ENCODE measurements at regions not wholly inside any gene's neighbourhood (a gene's known extent, or its start where the extent isn't known, plus 50 kb on each side); places are given as distances from the start of the nearest gene placed in this dataset.

GRCh38 chr16:86765389-86766026 is 187.2 kb downstream of the FOXL1 start:
- in situ Hi-C loops (cut with MboI; ENCODE audit: low sequenced_read_pairs): no loop called here

DNA sequence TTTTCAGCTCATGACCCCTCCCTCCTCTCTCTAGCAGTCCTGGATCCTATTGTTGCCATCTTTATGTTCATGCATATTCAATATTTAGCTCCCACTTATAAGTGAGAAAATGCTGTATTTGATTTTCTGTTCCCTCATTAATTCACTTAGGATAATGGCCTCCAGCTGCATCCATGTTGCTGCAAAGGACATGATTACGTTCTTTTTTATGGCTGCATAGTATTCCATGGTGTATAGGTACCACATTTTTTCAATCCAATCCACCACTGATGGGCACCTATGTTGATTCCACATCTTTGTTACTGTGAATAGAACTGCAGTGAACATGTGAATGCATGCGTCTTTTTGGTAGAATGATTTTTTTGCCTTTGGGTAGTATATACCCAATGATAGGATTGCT is 188.4 kb downstream of the FOXL1 start:
- in situ Hi-C loops (cut with MboI; ENCODE audit: low sequenced_read_pairs): no loop called here

GRCh38 chr16:86768228-86768791 is 190.0 kb downstream of the FOXL1 start:
- in situ Hi-C loops (cut with MboI; ENCODE audit: low sequenced_read_pairs): no loop called here

DNA sequence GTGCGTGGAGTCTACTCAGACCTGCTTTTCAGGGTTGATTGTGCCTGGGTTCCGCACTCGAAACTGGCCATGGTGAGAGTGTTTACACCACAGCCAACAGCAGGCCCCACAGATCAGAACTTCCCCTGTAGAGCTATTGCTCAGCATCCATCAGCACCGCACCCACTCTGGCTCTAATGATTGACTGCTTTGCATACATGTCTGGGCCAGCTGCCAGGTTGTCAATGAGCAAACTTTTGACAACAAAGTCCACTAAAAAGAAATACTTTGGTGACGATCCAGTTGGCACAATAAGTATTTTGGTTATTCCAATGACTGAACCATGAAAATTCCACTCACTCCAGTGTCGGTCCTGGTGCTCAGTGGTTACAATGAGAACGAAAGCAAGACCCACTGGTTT is 190.7 kb downstream of the FOXL1 start:
- in situ Hi-C loops (cut with MboI; ENCODE audit: low sequenced_read_pairs): no loop called here

GRCh38 chr16:86771506-86772460 is 193.4 kb downstream of the FOXL1 start:
- in situ Hi-C loops (cut with MboI; ENCODE audit: low sequenced_read_pairs): no loop called here

GRCh38 chr16:86772671-86773353 is 194.5 kb downstream of the FOXL1 start:
- in situ Hi-C loops (cut with MboI; ENCODE audit: low sequenced_read_pairs): no loop called here

- in situ Hi-C loops (cut with MboI; ENCODE audit: low sequenced_read_pairs): no loop called here
Measured at GRCh38 chr16:86773354-86773715, 195.0 kb downstream of the FOXL1 start.

GRCh38 chr16:86774931-86775330 is 196.6 kb downstream of the FOXL1 start:
- in situ Hi-C loops (cut with MboI; ENCODE audit: low sequenced_read_pairs): no loop called here

DNA sequence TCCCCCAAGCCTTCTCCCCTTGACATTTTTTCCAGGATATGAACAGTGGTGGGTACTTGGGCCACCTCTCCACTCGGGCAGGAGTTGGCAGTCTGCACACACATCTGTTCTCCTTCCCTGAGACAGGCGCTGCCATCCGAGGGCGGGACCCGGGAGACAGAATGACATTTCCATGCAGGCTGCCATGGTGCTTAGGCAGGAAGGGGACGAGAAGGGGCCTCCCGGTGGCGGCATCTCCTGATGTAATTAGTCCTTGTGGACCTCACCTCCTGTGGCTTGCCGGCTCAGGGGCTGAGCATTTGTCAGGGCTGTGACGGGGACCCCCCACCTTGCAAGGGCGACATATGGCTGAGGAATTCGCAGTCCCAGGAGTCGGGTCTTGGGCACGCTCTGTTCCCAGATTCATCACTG is 197.2 kb downstream of the FOXL1 start:
- in situ Hi-C loops (cut with MboI; ENCODE audit: low sequenced_read_pairs): no loop called here

DNA sequence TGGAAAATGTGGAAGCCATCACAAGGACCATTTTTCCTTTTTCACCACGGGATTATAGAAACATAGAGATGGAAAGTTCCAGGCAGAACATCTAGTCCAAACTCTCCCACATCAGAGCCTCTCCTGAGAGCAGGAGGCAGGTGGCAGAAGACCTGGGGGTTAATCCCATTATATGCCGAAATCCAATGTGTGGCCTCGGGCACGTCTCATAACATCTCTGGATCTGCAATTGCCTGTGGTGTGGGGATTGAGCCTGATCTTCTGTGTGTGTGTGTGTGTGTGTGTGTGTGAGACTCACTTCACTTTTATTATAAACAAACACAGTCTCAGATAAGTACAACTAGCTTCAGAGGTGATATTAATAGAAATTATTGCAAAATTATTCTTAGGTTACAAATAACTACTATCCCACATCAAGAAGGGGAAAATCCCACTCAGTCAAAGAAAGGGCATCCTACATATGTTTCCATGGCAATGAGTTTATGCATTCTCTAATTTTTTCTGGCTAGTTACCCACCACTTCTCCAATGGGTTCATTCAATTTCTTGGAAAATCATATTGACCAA is 199.1 kb downstream of the FOXL1 start:
- in situ Hi-C loops (cut with MboI; ENCODE audit: low sequenced_read_pairs): no loop called here

DNA sequence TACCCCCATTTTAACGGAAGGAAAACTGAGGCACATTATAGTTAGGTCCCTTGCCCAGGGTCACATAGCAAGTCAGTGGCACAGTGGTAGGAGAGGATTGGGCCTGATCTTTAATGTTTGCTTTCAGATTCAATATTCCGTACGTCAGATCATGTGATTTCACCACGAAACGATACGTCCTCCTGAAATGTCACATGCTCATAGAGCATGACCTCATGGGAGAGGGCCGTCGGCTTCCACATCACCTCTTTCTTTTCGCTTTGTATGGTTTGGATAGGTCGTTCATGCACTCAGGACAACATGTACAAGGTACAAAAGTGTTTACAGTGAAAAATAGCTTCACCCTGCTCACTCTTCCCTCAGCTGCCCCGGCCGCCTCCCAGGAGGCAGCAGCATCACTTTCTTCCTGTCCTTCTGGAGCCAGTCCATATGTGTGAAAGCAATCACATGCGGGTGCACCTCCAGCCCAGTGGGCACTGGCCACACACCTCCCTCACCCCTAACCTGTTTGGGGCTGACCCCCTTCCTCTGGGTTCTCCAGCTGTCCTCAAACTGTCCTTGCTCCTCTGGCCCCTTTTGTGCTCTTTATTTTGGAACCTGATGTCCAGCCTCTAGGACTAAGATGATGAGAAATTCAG is 199.9 kb downstream of the FOXL1 start:
- in situ Hi-C loops (cut with MboI; ENCODE audit: low sequenced_read_pairs): no loop called here

DNA sequence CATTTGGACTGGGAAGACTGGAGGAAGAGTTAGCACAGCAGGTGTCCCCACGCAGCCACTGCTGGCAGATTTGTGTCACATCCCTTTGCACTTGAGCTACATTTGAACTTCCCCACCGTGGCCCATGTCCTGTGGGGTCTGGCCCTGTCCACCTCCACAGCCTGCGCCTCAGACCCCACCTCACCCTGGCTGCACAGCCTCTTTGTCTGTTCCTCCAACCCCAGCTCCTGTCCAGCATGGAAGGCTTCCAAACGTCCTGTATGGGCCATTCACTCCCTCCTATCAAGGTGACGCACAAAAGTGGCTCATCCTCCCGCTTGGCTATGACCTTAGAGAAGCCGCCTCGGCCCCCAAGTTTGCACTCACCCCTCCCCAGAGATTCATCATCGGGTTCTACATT is 200.6 kb downstream of the FOXL1 start:
- in situ Hi-C loops (cut with MboI; ENCODE audit: low sequenced_read_pairs): no loop called here

DNA sequence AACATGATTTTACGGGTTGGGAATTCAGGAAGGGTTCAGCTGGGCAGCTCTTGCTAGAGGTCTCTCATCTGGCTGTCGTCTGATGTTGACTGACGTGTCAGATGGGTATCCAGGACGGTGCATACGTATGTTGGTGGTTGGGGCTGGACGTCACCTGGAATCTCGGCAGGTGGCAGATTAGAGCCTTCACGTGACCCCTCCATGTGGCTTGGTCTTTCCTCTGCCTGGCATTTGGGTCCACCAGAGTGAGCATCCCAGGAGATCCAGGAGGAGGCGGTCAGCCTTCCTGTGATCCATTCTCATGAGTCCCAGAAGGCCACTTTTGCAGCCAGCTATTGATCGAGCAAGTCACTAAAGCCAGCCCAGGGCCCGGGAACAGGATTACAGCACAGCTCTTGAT is 202.7 kb downstream of the FOXL1 start:
- in situ Hi-C loops (cut with MboI; ENCODE audit: low sequenced_read_pairs): no loop called here

GRCh38 chr16:86783636-86784626 is 205.6 kb downstream of the FOXL1 start:
- in situ Hi-C loops (cut with MboI; ENCODE audit: low sequenced_read_pairs): no loop called here

DNA sequence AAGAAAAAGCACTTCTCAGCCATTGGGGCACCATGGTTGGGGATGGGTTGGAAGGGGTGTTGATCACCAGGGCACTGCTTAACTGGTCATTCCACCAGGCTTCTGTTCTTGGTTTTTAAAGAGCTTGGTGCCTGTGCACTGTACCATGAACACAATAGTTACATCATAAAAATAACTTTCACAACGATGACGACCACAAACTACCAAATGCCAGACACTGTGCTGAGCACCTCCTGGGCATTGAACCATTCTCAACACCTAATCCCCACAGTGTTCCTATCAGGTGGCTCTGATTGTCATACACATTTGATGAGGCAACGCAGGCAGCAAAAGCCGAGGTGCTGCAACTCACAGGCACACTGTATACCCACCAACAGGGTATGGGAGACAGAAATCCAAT is 208.0 kb downstream of the FOXL1 start:
- in situ Hi-C loops (cut with MboI; ENCODE audit: low sequenced_read_pairs): no loop called here

DNA sequence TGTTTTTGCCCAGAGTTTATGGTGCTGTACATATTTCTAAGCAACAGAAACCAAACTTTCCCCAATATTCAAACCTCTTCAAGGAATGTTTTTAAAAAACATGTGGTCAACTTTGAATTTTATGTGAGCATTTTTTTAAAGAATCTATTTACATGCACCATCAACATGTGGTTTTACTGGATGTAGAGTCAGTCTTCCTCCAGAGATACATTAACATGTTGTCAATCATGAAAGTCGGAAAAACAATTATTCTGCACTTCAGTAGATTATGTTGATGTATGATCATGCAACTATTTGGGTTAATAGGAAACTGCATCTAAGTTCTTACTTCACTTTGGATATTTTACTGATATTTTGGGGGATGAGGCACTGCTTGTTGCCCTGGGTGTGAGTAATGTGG is 208.6 kb downstream of the FOXL1 start:
- in situ Hi-C loops (cut with MboI; ENCODE audit: low sequenced_read_pairs): no loop called here

DNA sequence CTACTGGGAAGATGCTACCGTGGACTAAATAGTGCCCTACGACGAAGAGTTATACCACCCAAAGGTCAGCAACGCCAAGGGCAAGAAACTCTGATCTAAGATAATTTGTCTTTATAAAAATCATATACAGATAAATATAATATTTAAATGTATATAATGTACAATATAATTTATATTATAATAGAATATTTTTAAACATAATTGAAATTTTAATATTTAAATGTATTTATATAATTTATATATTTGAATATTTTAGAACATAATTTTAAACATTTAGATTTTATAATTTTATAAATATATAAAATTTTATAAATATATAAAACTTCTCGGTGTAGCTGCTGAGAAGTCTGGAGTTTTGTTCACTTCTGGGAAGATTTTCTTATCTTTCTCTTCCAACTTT is 209.2 kb downstream of the FOXL1 start:
- in situ Hi-C loops (cut with MboI; ENCODE audit: low sequenced_read_pairs): no loop called here

DNA sequence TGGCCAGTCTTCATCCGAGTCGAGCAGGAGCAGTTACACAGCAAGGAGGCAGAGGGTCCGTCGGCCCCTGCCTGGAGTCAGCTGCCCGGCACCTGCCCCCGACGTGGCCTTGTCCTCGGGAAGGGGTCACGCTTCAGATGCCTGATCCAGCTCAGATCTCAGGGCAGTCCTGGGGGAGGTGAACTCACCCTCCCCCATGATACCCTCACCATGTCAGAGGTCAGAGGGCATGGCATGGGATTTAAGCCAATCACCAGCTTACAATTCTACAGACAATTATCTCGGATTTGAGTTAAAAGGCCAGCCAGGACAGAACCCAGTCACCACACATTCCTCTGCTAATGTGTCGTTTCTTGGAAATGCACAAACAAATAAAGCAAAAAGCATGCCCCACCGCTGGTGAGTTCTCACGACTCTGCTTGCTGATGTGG is 211.3 kb downstream of the FOXL1 start:
- in situ Hi-C loops (cut with MboI; ENCODE audit: low sequenced_read_pairs): no loop called here

- in situ Hi-C loops (cut with MboI; ENCODE audit: low sequenced_read_pairs): no loop called here
Measured at GRCh38 chr16:86791287-86792035, 213.1 kb downstream of the FOXL1 start.
